KMS-11 (cell line): ENCODE measurements at regions not wholly inside any gene's neighbourhood (a gene's known extent, or its start where the extent isn't known, plus 50 kb on each side); places are given as distances from the start of the nearest gene placed in this dataset.

Source experiments
- H2AFZ ChIP-seq: fragments of 200-600 bp; sonication (generic); 2 replicates; pipeline ENCODE4 v1.6.1; 2016; ENCODE audit warnings: antibody characterized with exemption, mixed run types, low read depth
- H3K27ac ChIP-seq: fragments of 200-600 bp; sonication (generic); 2 replicates; pipeline ENCODE4 v1.6.1; 2016; ENCODE audit warnings: mild to moderate bottlenecking, mixed run types
- H3K27me3 ChIP-seq: fragments of 200-600 bp; sonication (generic); 2 replicates; pipeline ENCODE4 v1.6.1; 2017; ENCODE audit warnings: mild to moderate bottlenecking, low read depth, mixed run types, moderate library complexity; ENCODE audit not compliant: insufficient read depth
- H3K36me3 ChIP-seq: fragments of 200-600 bp; sonication (generic); 2 replicates; pipeline ENCODE4 v1.6.1; 2017; ENCODE audit warnings: mild to moderate bottlenecking, mixed run types; ENCODE audit not compliant: insufficient read depth
- H3K4me1 ChIP-seq: fragments of 200-600 bp; sonication (generic); 2 replicates; pipeline ENCODE4 v1.6.1; 2016; ENCODE audit warnings: mild to moderate bottlenecking, low read depth, mixed run types; ENCODE audit not compliant: poor library complexity, severe bottlenecking
- H3K4me2 ChIP-seq: fragments of 200-600 bp; sonication (generic); 2 replicates; pipeline ENCODE4 v1.7.0; 2016; ENCODE audit warnings: mild to moderate bottlenecking, mixed run types
- H3K4me3 ChIP-seq: fragments of 200-600 bp; sonication (generic); IDR thresholded peaks from 2 replicates; pipeline ENCODE4 v1.6.1; 2017; ENCODE audit warnings: low read depth, low read length, mixed read lengths; ENCODE audit not compliant: insufficient read depth
- H3K79me2 ChIP-seq: fragments of 200-600 bp; sonication (generic); 2 replicates; pipeline ENCODE4 v1.6.1; 2016; ENCODE audit warnings: low read depth, mixed run types; ENCODE audit not compliant: insufficient read depth
- H3K9ac ChIP-seq: fragments of 200-600 bp; sonication (generic); 2 replicates; pipeline ENCODE4 v1.6.1; 2016; ENCODE audit warnings: mild to moderate bottlenecking, mixed run types
- H4K20me1 ChIP-seq: fragments of 200-600 bp; sonication (generic); 2 replicates; pipeline ENCODE4 v1.6.1; 2016; ENCODE audit warnings: mild to moderate bottlenecking, mixed run types; ENCODE audit not compliant: insufficient read depth
- CTCF ChIP-seq: fragments of 200-600 bp; sonication (generic); conservative IDR thresholded peaks from 2 replicates; pipeline ENCODE4 v1.6.1; 2017; ENCODE audit warnings: low read depth, mild to moderate bottlenecking, antibody characterized with exemption, low read length, moderate library complexity, mixed read lengths

GRCh38 chr7:88458946-88459345 lies 152.3 kb upstream of the STEAP4 start:
- no peak overlapping the region for H3K4me2 ChIP-seq
- H3K79me2 ChIP-seq, result no peaks in the 10 kb centered on the region
- H3K36me3 ChIP-seq, result no peaks in the 10 kb centered on the region
- no peaks in the 10 kb centered on the region; the same call in 1 of the 2 replicates for H4K20me1 ChIP-seq
- H3K9ac ChIP-seq, result no peak overlapping the region
- TF ChIP-seq CTCF, result no peak
- H3K27me3 ChIP-seq, result no peaks in the 10 kb centered on the region
- no peak overlapping the region for H3K27ac ChIP-seq
- peaks cover 6% of the 10 kb centered on the region for H3K4me1 ChIP-seq
- H2AFZ ChIP-seq, result no peak overlapping the region
- H3K4me3 ChIP-seq, result no peak overlapping the region

GRCh38 chr7:88458279-88458678 lies 151.6 kb upstream of the STEAP4 start:
- H3K27me3 ChIP-seq, result no peaks in the 10 kb centered on the region
- H3K4me3 ChIP-seq, result no peak overlapping the region
- H3K36me3 ChIP-seq, result no peaks in the 10 kb centered on the region
- no peaks in the 10 kb centered on the region; the same call in 1 of the 2 replicates for H4K20me1 ChIP-seq
- no peak for TF ChIP-seq CTCF
- H3K27ac ChIP-seq, result no peak overlapping the region
- no peak overlapping the region for H2AFZ ChIP-seq
- H3K4me2 ChIP-seq, result no peak overlapping the region
- H3K9ac ChIP-seq, result no peak overlapping the region
- H3K79me2 ChIP-seq, result no peaks in the 10 kb centered on the region
- peaks cover 13% of the 10 kb centered on the region for H3K4me1 ChIP-seq

- no peak overlapping the region for H3K9ac ChIP-seq
- H3K4me2 ChIP-seq, result no peak overlapping the region
- H3K27me3 ChIP-seq, result no peaks in the 10 kb centered on the region
- no peaks in the 10 kb centered on the region for H3K36me3 ChIP-seq
- no peaks in the 10 kb centered on the region; the same call in 1 of the 2 replicates for H4K20me1 ChIP-seq
- TF ChIP-seq CTCF, result no peak
- H3K27ac ChIP-seq, result no peak overlapping the region
- H3K4me1 ChIP-seq, result peaks cover 20% of the 10 kb centered on the region
- H3K4me3 ChIP-seq, result no peak overlapping the region
- no peak overlapping the region for H2AFZ ChIP-seq
- H3K79me2 ChIP-seq, result no peaks in the 10 kb centered on the region
These were observed 150.6 kb upstream of the STEAP4 start for GRCh38 chr7:88457320-88457719.

GRCh38 chr7:88456490-88456889 lies 149.8 kb upstream of the STEAP4 start:
- no peaks in the 10 kb centered on the region for H3K36me3 ChIP-seq
- peaks cover 29% of the 10 kb centered on the region for H3K4me1 ChIP-seq
- no peak overlapping the region for H3K9ac ChIP-seq
- H2AFZ ChIP-seq, result no peak overlapping the region
- H3K27me3 ChIP-seq, result no peaks in the 10 kb centered on the region
- no peak overlapping the region for H3K27ac ChIP-seq
- no peak overlapping the region for H3K4me2 ChIP-seq
- H3K79me2 ChIP-seq, result no peaks in the 10 kb centered on the region
- H3K4me3 ChIP-seq, result no peak overlapping the region
- no peak for TF ChIP-seq CTCF
- H4K20me1 ChIP-seq, result no peaks in the 10 kb centered on the region; the same call in 1 of the 2 replicates
